ENCODE measurements at regions not wholly inside any gene's neighbourhood (a gene's known extent, or its start where the extent isn't known, plus 50 kb on each side); places are given as distances from the start of the nearest gene placed in this dataset.
"Not testable (repeated sequence)": the region's sequence is repeated elsewhere in the genome, so short reads cannot be mapped to it uniquely, and the experiment has no call there.

DNA sequence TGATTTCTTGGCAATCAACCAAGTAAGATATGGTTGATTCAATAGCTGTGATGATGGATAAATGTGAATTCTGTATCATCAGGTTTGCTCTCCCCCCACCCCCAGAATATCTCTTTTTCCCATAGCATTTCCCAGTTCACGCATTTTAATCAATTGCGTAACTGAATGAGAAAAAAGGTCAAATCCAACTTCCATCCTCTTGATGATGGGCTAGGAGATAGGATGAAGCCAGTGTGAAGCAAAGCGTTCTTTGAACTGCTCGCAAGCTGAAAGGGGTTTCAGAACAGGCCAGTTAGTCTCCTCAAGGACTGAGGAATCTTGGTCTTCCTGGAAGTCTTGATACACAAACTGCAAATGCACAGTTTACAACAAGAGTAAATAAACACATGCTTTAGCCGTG is 94.5 kb upstream of the ARMC3 start:
- intact Hi-C loops (cut with DNase I): no loop called here
- H3K4me3 ChIP-seq: no peak overlapping the region
- ATAC-seq: no peak
- H3K36me3 ChIP-seq: no peaks in the 10 kb centered on the region
- no peaks in the 10 kb centered on the region for H3K4me1 ChIP-seq
- no peaks in the 10 kb centered on the region for H3K27me3 ChIP-seq
- H3K27ac ChIP-seq: no peak overlapping the region
- H3K9me3 ChIP-seq: no peaks in the 10 kb centered on the region
- DNase-seq: no peak
- TF ChIP-seq, protein P1, sequence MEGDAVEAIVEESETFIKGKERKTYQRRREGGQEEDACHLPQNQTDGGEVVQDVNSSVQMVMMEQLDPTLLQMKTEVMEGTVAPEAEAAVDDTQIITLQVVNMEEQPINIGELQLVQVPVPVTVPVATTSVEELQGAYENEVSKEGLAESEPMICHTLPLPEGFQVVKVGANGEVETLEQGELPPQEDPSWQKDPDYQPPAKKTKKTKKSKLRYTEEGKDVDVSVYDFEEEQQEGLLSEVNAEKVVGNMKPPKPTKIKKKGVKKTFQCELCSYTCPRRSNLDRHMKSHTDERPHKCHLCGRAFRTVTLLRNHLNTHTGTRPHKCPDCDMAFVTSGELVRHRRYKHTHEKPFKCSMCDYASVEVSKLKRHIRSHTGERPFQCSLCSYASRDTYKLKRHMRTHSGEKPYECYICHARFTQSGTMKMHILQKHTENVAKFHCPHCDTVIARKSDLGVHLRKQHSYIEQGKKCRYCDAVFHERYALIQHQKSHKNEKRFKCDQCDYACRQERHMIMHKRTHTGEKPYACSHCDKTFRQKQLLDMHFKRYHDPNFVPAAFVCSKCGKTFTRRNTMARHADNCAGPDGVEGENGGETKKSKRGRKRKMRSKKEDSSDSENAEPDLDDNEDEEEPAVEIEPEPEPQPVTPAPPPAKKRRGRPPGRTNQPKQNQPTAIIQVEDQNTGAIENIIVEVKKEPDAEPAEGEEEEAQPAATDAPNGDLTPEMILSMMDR (IDR thresholded peaks at IDR 0.05): no peak

DNA sequence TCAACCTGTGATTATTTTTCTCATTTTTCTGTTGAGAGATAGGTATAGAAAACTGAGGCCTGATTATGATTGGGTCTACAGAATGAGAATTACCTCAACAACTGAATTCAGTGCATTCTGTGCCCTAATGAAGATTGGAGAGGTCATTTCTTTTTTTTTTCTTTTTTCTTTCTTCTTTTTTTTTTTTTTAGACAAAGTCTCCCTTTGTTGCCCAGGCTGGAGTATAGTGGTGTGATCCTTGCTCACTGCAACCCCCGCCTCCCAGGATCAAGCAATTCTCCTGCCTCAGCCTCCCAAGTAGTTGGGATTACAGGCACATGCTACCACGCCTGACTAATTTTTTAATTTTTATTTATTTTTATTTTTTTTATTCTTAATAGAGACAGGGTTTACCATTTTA is 95.0 kb upstream of the ARMC3 start:
- intact Hi-C loops (cut with DNase I): no loop called here
- no peaks in the 10 kb centered on the region for H3K27me3 ChIP-seq
- no peaks in the 10 kb centered on the region for H3K4me1 ChIP-seq
- H3K4me3 ChIP-seq: no peak overlapping the region
- DNase-seq (no peak), ATAC-seq (no peak)
- no peaks in the 10 kb centered on the region for H3K36me3 ChIP-seq
- TF ChIP-seq, protein P1 (IDR thresholded peaks at IDR 0.05): no peak
- H3K27ac ChIP-seq: no peak overlapping the region
- H3K9me3 ChIP-seq: no peaks in the 10 kb centered on the region

DNA sequence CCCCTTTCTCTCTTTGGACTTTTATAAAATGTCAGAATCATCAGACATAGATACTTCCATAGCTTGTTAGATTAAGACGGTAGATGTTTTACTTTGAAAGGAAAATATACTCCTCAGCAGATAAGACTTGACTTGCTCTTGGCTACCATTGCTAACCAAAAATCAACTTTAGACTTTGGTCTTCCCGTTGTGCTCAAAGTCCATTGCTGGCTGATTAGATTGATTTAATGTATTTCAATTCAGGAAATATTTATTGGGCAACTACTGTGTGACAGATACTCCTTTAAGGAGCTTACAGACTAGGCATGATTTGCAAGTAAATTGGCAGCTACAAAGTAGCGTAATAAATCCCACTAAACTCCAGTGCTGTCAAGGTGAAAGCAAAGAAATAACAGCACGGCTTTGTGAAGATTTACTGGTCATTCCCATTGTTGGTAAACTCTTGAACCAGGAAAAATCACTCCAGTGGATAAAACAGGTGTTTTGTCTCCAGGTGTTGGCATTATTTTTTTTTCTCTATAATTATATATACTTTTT is 95.7 kb upstream of the ARMC3 start:
- DNase-seq (no peak), ATAC-seq (no peak)
- Histone ChIP-seq H3K27me3 (no peaks in the 10 kb centered on the region), H3K4me3 (no peak overlapping the region), H3K9me3 (no peaks in the 10 kb centered on the region), H3K36me3 (no peaks in the 10 kb centered on the region), H3K4me1 (no peaks in the 10 kb centered on the region), H3K27ac (no peak overlapping the region)
- TF ChIP-seq, protein P1 (IDR thresholded peaks at IDR 0.05): no peak
- intact Hi-C loops (cut with DNase I): no loop called here

DNA sequence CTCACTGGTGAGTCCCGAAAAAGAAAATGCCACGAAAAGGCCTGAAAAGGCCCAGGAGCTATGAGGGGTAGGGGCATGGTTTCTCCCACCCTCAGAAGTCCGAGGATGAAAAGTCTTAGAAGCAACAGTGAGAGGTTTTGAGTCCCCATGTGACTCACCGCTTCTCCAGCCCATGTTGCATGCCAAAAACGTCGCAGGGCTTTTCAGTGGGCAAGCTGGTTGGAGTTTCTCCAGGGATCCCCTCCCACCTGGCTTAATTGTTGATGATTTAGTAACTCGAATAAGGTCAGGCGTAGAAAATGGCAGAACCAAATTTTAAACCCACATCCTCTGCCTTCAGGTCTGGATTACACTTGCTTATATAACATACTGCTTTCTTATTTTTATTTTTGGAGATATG is 96.3 kb upstream of the ARMC3 start:
- TF ChIP-seq, protein P1 (IDR thresholded peaks at IDR 0.05): no peak
- Histone ChIP-seq H3K9me3 (no peaks in the 10 kb centered on the region), H3K4me3 (no peak overlapping the region), H3K27me3 (no peaks in the 10 kb centered on the region), H3K27ac (no peak overlapping the region), H3K4me1 (no peaks in the 10 kb centered on the region), H3K36me3 (no peaks in the 10 kb centered on the region)
- DNase-seq (no peak), ATAC-seq (no peak)
- intact Hi-C loops (cut with DNase I): no loop called here

DNA sequence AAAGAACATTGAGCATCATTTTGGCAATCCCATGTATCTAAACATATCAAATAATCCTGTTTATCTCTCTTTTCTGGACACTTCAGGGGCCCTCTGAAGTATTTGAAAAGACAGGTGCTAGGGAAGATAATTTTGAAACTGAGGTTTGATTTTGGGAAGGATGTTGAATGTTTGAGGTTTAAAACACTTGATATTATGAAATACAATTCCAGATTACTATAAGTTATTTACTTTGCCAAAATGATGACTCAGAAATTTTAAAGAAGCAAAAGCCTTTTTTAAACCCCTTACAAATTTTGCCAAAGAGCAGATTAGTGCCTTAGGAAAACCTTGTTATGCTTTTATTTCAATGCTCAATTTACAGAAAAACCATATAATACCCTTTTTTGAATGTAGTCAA is 99.1 kb upstream of the ARMC3 start:
- not testable (repeated sequence) for DNase-seq, ATAC-seq, H3K27ac ChIP-seq

DNA sequence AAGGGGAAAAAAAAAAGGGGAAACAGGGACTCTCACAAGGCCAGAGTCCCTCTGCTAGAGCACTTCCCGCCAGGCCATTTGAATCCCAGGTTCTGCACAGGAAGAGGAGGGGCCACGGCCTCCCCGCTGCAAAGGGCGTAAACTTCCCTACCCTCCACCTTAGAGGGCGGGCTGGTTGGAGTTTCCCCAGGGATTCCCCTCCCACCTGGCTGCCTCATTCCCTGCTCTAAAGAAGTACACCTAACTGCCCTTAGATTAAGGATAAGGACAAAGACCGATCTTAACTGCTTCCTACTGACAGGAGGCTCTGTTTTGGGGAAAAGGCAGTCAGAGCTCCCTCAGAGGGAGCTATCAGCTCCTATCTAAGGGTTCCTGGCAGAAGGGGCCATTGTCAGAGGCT is 102.0 kb upstream of the ARMC3 start:
- Histone ChIP-seq H3K4me3 (no peak overlapping the region), H3K9me3 (no peaks in the 10 kb centered on the region), H3K27ac (no peak overlapping the region), H3K36me3 (no peaks in the 10 kb centered on the region), H3K4me1 (peaks cover 4% of the 10 kb centered on the region), H3K27me3 (no peaks in the 10 kb centered on the region)
- TF ChIP-seq, protein P1 (IDR thresholded peaks at IDR 0.05): no peak
- DNase-seq: no peak
- intact Hi-C loops (cut with DNase I): no loop called here
- peak; percentile 80 for ATAC-seq

More for the DNA sequence above, 99.1 kb upstream of the ARMC3 start:
- H3K27me3 ChIP-seq; intact Hi-C loops (cut with DNase I); H3K4me3 ChIP-seq; H3K9me3 ChIP-seq; H3K4me1 ChIP-seq; H3K36me3 ChIP-seq: not testable (repeated sequence)

Data from upper lobe of right lung (tissue), 1 donor.